NB4 (cell line): ENCODE measurements at regions not wholly inside any gene's neighbourhood (a gene's known extent, or its start where the extent isn't known, plus 50 kb on each side); places are given as distances from the start of the nearest gene placed in this dataset.

Experiments
- DNase-seq: peaks from one replicate; pipeline ENCODE4 v3.0.0; 2010; ENCODE audit warnings: low read depth
- H3K4me3 ChIP-seq: one replicate; pipeline ENCODE4 v1.5.1; 2011; ENCODE audit warnings: mild to moderate bottlenecking, low read depth, low read length, moderate library complexity
- MYC ChIP-seq: IDR thresholded peaks from 2 replicates; pipeline ENCODE4 v1.6.1; 2011; ENCODE audit warnings: low read depth, low read length
- POLR2A ChIP-seq: IDR thresholded peaks from 2 replicates; pipeline ENCODE4 v1.6.1; 2011; ENCODE audit warnings: mild to moderate bottlenecking; ENCODE audit not compliant: insufficient read length; ENCODE audit errors: extremely low read depth
- TF ChIP-seq, protein P1 (sequence below): IDR thresholded peaks from 2 replicates; pipeline ENCODE4 v1.6.1; 2011; ENCODE audit warnings: low read depth, low read length
- TF ChIP-seq, protein P2 (sequence below): IDR thresholded peaks from one replicate; pipeline ENCODE4 v1.5.1; 2012; ENCODE audit warnings: low read depth, low read length

DNA sequence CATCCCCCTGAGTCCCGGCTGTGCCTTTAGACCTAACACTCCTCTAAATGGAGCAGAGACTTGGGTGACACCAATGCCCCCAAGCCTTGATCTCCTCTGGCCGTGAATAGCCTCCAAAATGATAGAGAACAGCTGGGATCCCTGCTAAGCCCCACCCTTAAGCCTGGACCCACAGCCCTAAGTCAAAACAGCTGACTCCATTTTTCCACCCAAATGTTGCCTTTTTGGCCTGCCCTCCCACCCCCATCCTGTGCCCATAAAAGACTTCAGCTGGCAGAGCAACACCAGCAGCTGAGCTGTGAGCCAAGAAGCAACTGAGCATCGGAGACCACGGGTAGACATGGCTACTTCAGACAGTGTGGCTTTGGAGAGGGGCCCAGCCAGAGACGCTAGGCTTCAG, 420.8 kb downstream of the NPHP4 start:
- TF ChIP-seq POLR2A (no peak), MYC (no peak)
- TF ChIP-seq, protein P1, sequence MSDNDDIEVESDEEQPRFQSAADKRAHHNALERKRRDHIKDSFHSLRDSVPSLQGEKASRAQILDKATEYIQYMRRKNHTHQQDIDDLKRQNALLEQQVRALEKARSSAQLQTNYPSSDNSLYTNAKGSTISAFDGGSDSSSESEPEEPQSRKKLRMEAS: no peak
- TF ChIP-seq, protein P2, sequence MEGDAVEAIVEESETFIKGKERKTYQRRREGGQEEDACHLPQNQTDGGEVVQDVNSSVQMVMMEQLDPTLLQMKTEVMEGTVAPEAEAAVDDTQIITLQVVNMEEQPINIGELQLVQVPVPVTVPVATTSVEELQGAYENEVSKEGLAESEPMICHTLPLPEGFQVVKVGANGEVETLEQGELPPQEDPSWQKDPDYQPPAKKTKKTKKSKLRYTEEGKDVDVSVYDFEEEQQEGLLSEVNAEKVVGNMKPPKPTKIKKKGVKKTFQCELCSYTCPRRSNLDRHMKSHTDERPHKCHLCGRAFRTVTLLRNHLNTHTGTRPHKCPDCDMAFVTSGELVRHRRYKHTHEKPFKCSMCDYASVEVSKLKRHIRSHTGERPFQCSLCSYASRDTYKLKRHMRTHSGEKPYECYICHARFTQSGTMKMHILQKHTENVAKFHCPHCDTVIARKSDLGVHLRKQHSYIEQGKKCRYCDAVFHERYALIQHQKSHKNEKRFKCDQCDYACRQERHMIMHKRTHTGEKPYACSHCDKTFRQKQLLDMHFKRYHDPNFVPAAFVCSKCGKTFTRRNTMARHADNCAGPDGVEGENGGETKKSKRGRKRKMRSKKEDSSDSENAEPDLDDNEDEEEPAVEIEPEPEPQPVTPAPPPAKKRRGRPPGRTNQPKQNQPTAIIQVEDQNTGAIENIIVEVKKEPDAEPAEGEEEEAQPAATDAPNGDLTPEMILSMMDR: no peak
- DNase-seq: no peak
- H3K4me3 ChIP-seq: no peak overlapping the region

DNA sequence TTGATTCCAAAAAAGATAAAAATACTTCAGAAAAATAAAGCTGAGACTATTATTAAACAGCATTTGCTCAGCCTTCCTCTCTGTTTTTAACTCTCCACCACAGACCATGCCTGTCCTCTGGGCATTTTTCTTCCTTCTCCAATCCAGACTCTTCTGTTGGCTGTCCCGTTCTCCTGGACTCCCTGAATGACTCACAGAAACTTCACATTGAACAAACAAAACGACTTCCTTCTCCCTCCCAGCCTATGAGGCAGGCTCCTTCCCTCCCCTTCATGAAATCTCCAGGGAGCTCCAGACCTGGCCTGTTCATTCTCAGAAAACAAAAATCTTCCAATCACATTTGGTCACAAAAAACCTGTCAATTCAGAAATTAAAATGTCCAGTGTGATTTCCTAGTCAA, 421.3 kb downstream of the NPHP4 start:
- TF ChIP-seq MYC: no peak
- no peak for TF ChIP-seq POLR2A
- TF ChIP-seq, protein P2: no peak
- TF ChIP-seq, protein P1: no peak
- DNase-seq: no peak
- H3K4me3 ChIP-seq: no peak overlapping the region

DNA sequence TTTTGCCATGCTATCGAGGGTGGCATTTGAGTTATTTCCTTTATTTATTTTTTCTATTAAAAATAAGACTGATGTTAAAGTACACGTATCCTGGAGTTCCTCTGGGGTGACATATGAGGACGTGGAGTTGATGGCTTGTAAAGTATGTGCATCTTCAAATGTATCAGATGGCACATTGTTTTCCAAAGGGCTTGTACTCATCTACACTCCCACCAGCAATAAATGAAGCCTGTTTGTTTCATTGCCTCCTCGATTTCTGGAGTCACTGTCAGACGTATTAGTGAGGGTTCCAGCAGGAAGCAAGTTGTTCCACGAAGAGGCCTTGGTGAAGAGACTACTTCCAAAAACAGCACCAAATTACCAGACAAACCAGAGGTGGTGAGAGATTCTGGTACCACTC, 423.9 kb downstream of the NPHP4 start:
- no peak for DNase-seq
- H3K4me3 ChIP-seq: no peak overlapping the region
- TF ChIP-seq POLR2A (no peak), MYC (no peak)
- TF ChIP-seq, protein P2: no peak
- TF ChIP-seq, protein P1: no peak

DNA sequence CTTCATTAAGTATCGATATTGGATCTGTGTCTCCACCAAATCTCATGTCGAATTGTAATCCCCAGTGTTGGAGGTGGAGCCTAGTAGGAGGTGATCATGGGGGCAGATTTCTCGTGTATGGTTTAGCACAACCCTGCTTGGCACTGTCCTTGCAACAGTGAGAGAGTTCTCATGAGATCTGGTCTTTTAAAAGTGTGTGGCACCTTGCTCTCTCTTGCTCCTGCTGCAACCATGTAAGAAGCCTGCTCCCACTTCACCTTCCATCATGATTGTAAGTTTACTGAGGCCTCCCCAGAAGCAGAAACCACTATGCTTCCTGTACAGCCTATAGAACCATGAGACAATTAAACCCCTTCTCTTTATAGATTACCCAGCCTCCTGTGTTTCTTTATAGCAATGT, 424.4 kb downstream of the NPHP4 start:
- H3K4me3 ChIP-seq: no peak overlapping the region
- DNase-seq: no peak
- TF ChIP-seq, protein P1: no peak
- TF ChIP-seq, protein P2: no peak
- TF ChIP-seq MYC: no peak
- TF ChIP-seq POLR2A: no peak

DNA sequence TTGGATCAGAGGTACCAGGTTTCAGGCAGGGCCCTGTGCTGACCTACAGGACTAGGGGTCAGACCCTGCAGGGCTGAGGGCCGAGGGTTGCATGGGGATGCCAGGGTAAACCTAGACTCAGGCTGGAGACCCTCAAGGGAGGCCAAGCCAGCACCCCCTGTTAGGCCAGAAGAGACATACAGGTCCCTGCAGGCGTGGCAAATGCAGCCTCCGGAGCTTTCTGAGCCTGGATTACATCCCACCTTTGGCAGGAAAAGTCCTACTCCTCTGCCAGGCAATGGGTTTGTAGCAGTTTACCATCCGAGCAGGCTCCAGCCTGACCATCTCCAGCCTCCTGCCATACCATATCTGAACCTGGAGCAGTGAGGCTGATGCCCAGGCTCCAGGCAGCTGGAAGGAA, 425.3 kb downstream of the NPHP4 start:
- TF ChIP-seq POLR2A (no peak), MYC (no peak)
- TF ChIP-seq, protein P2: no peak
- DNase-seq: no peak
- H3K4me3 ChIP-seq: no peak overlapping the region
